GM18505 (cell line): ENCODE measurements at regions not wholly inside any gene's neighbourhood (a gene's known extent, or its start where the extent isn't known, plus 50 kb on each side); places are given as distances from the start of the nearest gene placed in this dataset.

Experiments
- ATAC-seq: cut with Tn5 transposase; IDR thresholded peaks from one replicate; pipeline ENCODE4 v1.9.1; 2021; ENCODE audit not compliant: unreplicated experiment
- POLR2A ChIP-seq: IDR thresholded peaks from 4 replicates; pipeline ENCODE4 v1.6.1; 2011; ENCODE audit warnings: borderline replicate concordance; ENCODE audit not compliant: insufficient read depth, insufficient read length; ENCODE audit errors: extremely low read depth

- no peak for TF ChIP-seq POLR2A
Measured at GRCh38 chr10:64523065-64523759, 1002.0 kb downstream of the REEP3 start.

DNA sequence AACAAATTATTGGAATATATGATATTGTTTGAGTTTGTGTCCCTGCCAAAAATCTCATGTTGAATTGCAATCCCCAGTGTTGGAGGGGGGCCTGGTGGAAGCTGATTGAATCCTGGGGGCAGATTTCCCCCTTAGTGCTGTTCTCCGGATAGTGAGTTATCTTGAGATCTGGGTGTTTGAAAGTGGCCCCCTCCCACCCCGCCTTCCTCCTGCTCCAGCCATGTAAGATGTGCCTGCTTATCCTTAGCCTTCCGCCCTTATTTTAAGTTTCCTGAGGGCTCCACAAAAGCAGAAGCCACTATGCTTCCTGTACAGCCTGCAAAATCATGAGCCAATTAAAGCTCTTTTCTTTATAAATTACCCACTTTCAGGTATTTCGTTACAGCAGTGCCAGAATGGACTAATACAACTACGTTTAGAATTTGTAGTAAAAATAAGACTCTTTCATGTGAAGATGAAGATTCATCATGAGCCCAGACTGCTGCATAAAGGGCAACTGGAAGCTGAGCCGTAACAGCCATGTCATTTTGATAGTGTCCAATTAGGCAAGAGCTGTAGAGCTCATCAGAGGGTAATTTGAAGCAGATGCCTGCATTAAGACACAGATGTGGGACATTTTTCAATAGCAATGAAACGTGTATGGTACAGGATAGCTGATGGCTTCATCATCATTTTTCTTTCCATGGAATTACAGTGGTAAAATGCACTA lies 1007.2 kb downstream of the REEP3 start:
- TF ChIP-seq POLR2A, result no peak
- ATAC-seq, result no peak

More at GRCh38 chr10:64523065-64523759, 1002.0 kb downstream of the REEP3 start:
- no peak for ATAC-seq

GRCh38 chr10:64529003-64529350 lies 1007.8 kb downstream of the REEP3 start:
- TF ChIP-seq POLR2A, result no peak
- no peak for ATAC-seq

GRCh38 chr10:64534616-64535015 lies 1013.4 kb downstream of the REEP3 start:
- no peak for ATAC-seq

GRCh38 chr10:64535131-64535867 lies 1014.1 kb downstream of the REEP3 start:
- no peak for TF ChIP-seq POLR2A
- no peak for ATAC-seq

More at GRCh38 chr10:64534616-64535015, 1013.4 kb downstream of the REEP3 start:
- TF ChIP-seq POLR2A, result no peak

DNA sequence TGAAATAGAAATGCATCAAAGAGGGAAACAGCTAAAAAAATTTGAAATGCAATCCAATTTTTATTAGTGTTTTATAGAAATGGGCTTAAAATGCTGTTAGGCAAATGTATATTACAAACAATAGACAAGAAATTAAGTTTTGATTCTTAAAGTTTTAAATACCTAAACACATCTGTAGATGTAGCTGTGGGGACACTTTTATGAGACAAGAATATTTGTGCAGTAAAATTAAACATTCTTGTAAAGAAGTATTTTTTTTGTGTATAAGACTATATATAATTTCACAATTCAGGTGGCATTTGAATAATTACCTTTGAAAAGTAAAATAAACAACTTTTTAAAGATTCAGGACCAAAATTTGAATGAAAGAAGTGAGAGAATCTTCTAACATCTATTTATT lies 1015.9 kb downstream of the REEP3 start:
- no peak for TF ChIP-seq POLR2A
- no peak for ATAC-seq

- ATAC-seq, result no peak
- no peak for TF ChIP-seq POLR2A
Measured at GRCh38 chr10:64537928-64538327, 1016.7 kb downstream of the REEP3 start.

GRCh38 chr10:64546073-64546472 lies 1024.9 kb downstream of the REEP3 start:
- no peak for TF ChIP-seq POLR2A
- no peak for ATAC-seq

DNA sequence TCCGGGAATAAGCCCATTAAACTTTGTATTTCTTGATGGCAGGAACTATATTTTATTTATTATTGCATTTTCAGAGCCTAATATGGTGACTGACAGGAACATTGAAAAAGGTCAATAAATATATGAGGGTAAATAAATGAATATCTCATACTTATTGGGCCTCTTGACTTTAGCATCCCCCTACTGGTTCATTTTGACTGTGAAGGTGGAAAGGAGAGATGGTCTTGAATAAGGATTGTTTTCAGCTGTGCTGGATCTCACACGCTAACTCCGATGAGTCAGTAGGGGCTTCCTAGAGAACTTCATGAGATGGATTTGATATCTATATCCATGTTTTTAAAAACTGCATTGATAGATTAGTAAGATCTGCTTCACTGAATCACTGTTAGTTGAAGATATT lies 1026.0 kb downstream of the REEP3 start:
- no peak for TF ChIP-seq POLR2A
- no peak for ATAC-seq

GRCh38 chr10:64555666-64556065 lies 1034.5 kb downstream of the REEP3 start:
- no peak for TF ChIP-seq POLR2A
- ATAC-seq, result no peak

- TF ChIP-seq POLR2A, result no peak
- no peak for ATAC-seq
Measured at GRCh38 chr10:64558094-64558835, 1037.1 kb downstream of the REEP3 start.

GRCh38 chr10:64571056-64571455 lies 1049.9 kb downstream of the REEP3 start:
- no peak for ATAC-seq
- TF ChIP-seq POLR2A, result no peak
